Keratinocyte (primary cell): ENCODE measurements at regions not wholly inside any gene's neighbourhood (a gene's known extent, or its start where the extent isn't known, plus 50 kb on each side); places are given as distances from the start of the nearest gene placed in this dataset.

Experiments used
- DNase-seq: peaks from one replicate; pipeline ENCODE4 v3.0.0-alpha.2; 2011; ENCODE audit warnings: low read depth, missing footprints, low spot score
- FAIRE-seq: peaks from 2 replicates; lab custom pipeline; 2011; peaks lifted over from hg19 to GRCh38; lab: Jason Lieb, UNC
- H2AFZ ChIP-seq: 2 replicates; pipeline ENCODE4 v1.6.0; 2012; ENCODE audit warnings: low read length, control low read depth, inconsistent platforms; ENCODE audit not compliant: control insufficient read depth
- H3K27ac ChIP-seq: 2 replicates; pipeline ENCODE4 v1.5.1; 2011; ENCODE audit warnings: low read length; ENCODE audit not compliant: control insufficient read depth, insufficient read depth
- H3K27me3 ChIP-seq: 3 replicates; pipeline ENCODE4 v1.6.0; 2011; ENCODE audit warnings: low read length; ENCODE audit not compliant: control insufficient read depth, insufficient read depth; ENCODE audit errors: extremely low read depth
- H3K36me3 ChIP-seq, 2 experiments: 2 replicates in 1 of 2; 3 replicates in 1 of 2; pipeline ENCODE4 v1.5.1; 2011; ENCODE audit warnings: low read length in 2 of 2, mild to moderate bottlenecking in 1 of 2; ENCODE audit not compliant: control insufficient read depth in 2 of 2, insufficient read depth in 2 of 2; ENCODE audit errors: extremely low read depth in 1 of 2
- H3K4me1 ChIP-seq: 3 replicates; pipeline ENCODE4 v1.5.1; 2011; ENCODE audit warnings: low read length; ENCODE audit not compliant: control insufficient read depth, insufficient read depth; ENCODE audit errors: extremely low read depth
- H3K4me2 ChIP-seq: 3 replicates; pipeline ENCODE4 v1.6.0; 2011; ENCODE audit warnings: low read depth, low read length; ENCODE audit not compliant: control insufficient read depth, insufficient read depth; ENCODE audit errors: extremely low read depth
- H3K4me3 ChIP-seq, 3 experiments: fragments of 200-600 bp in 1 of 3; sonication (generic) in 1 of 3; 2 replicates in 2 of 3; 3 replicates in 1 of 3; pipeline ENCODE4 v1.5.1; 2011 to 2016; ENCODE audit warnings: low read length in 3 of 3, mild to moderate bottlenecking in 3 of 3, control low read depth in 2 of 3, inconsistent platforms in 1 of 3, low read depth in 1 of 3, mixed read lengths in 1 of 3, mixed run types in 1 of 3, moderate library complexity in 1 of 3; ENCODE audit not compliant: control insufficient read depth in 2 of 3, insufficient read depth in 2 of 3; ENCODE audit errors: extremely low read depth in 1 of 3
- H3K79me2 ChIP-seq: 2 replicates; pipeline ENCODE4 v1.6.0; 2012; ENCODE audit warnings: low read length; ENCODE audit not compliant: control insufficient read depth, insufficient read depth
- H3K9ac ChIP-seq: 3 replicates; pipeline ENCODE4 v1.6.0; 2011; ENCODE audit warnings: low read length; ENCODE audit not compliant: control insufficient read depth, insufficient read depth; ENCODE audit errors: extremely low read depth
- H3K9me1 ChIP-seq: 3 replicates; pipeline ENCODE4 v1.6.0; 2011; ENCODE audit warnings: low read length; ENCODE audit not compliant: control insufficient read depth, insufficient read depth; ENCODE audit errors: extremely low read depth
- H3K9me3 ChIP-seq: 2 replicates; pipeline ENCODE4 v1.5.1; 2012; ENCODE audit warnings: low read depth, low read length; ENCODE audit not compliant: control insufficient read depth
- H4K20me1 ChIP-seq: 3 replicates; pipeline ENCODE4 v1.6.0; 2011; ENCODE audit warnings: low read length; ENCODE audit not compliant: control insufficient read depth, insufficient read depth; ENCODE audit errors: extremely low read depth
- CTCF ChIP-seq, 3 experiments: IDR thresholded peaks in 1 of 3; conservative IDR thresholded peaks in 1 of 3; optimal IDR thresholded peaks in 1 of 3; 2 replicates in 2 of 3; 3 replicates in 1 of 3; pipeline versions ENCODE3 to v1.5.1; 2011; ENCODE audit warnings: low read length in 3 of 3, mild to moderate bottlenecking in 3 of 3, moderate library complexity in 2 of 3, control low read depth in 1 of 3, inconsistent platforms in 1 of 3; ENCODE audit not compliant: insufficient read depth in 2 of 3; ENCODE audit errors: extremely low read depth in 1 of 3
- EZH2 ChIP-seq: IDR thresholded peaks from one replicate; pipeline ENCODE4 v1.6.1; 2012; ENCODE audit warnings: inconsistent platforms, mild to moderate bottlenecking, low read length, moderate library complexity
- dilution Hi-C: fragments of 300-500 bp; cut with MboI; formaldehyde crosslinking; loops from one replicate; pipeline ENCODE4 v1.7.0; 2020; ENCODE audit warnings: low sequenced_read_pairs; ENCODE audit not compliant: extremely low pct_ligation_motif_present

GRCh38 chr2:154532004-154532403 is 166.5 kb upstream of the KCNJ3 start:
- Histone ChIP-seq H4K20me1 (no peaks in the 10 kb centered on the region), H3K4me1 (no peaks in the 10 kb centered on the region), H3K27me3 (no peaks in the 10 kb centered on the region), H3K4me3 (no peak overlapping the region), H3K27ac (no peak overlapping the region), H3K79me2 (no peaks in the 10 kb centered on the region), H3K4me2 (no peak overlapping the region), H2AFZ (no peak overlapping the region), H3K9me3 (no peaks in the 10 kb centered on the region), H3K9ac (no peak overlapping the region), H3K9me1 (no peaks in the 10 kb centered on the region), H3K36me3 (no peaks in the 10 kb centered on the region)
- TF ChIP-seq EZH2 (no peak), CTCF (optimal IDR thresholded peaks at IDR 0.05 in 1 of 3, IDR thresholded peaks at IDR 0.05 in 1 of 3, conservative IDR thresholded peaks at IDR 0.05 in 1 of 3; ENCODE audit: extremely low read depth in 1 of 3, insufficient read depth in 2 of 3, low read length in 3 of 3) (no peak)
- dilution Hi-C loops = no loop called here
- DNase-seq (no peak), FAIRE-seq (no peak)

GRCh38 chr2:154532763-154533162 is 165.7 kb upstream of the KCNJ3 start:
- no peak for DNase-seq
- H3K4me2 ChIP-seq = no peak overlapping the region
- no peaks in the 10 kb centered on the region for H3K9me1 ChIP-seq
- no peaks in the 10 kb centered on the region for H3K9me3 ChIP-seq
- no peak overlapping the region for H2AFZ ChIP-seq
- no peaks in the 10 kb centered on the region for H3K27me3 ChIP-seq
- no peak overlapping the region for H3K9ac ChIP-seq
- H3K27ac ChIP-seq = no peak overlapping the region
- no peak for FAIRE-seq
- no peaks in the 10 kb centered on the region for H3K79me2 ChIP-seq
- H3K4me3 ChIP-seq = no peak overlapping the region
- no peaks in the 10 kb centered on the region for H3K36me3 ChIP-seq
- TF ChIP-seq CTCF (optimal IDR thresholded peaks at IDR 0.05 in 1 of 3, IDR thresholded peaks at IDR 0.05 in 1 of 3, conservative IDR thresholded peaks at IDR 0.05 in 1 of 3; ENCODE audit: extremely low read depth in 1 of 3, insufficient read depth in 2 of 3, low read length in 3 of 3) = no peak
- TF ChIP-seq EZH2 = no peak
- no peaks in the 10 kb centered on the region for H4K20me1 ChIP-seq
- no peaks in the 10 kb centered on the region for H3K4me1 ChIP-seq
- dilution Hi-C loops = no loop called here
